Neural progenitor cell (in vitro differentiated cells): ENCODE measurements at regions not wholly inside any gene's neighbourhood (a gene's known extent, or its start where the extent isn't known, plus 50 kb on each side); places are given as distances from the start of the nearest gene placed in this dataset.

Experiments
- DNase-seq: peaks from one replicate; pipeline ENCODE4 v3.0.0-alpha.2; 2016; ENCODE audit warnings: low spot score
- H2AFZ ChIP-seq: fragments of 200-600 bp; sonication (generic); replicated peaks from 2 replicates; pipeline ENCODE4 v1.6.1; 2016; ENCODE audit warnings: antibody characterized with exemption
- H3F3A ChIP-seq: fragments of 200-600 bp; sonication (generic); 2 replicates; pipeline ENCODE4 v1.6.1; 2016; ENCODE audit warnings: antibody characterized with exemption, low read depth
- H3K27ac ChIP-seq: fragments of 200-600 bp; sonication (generic); 2 replicates; pipeline ENCODE4 v1.5.1; 2016; ENCODE audit warnings: mild to moderate bottlenecking
- H3K27me3 ChIP-seq: fragments of 200-600 bp; sonication (generic); 2 replicates; pipeline ENCODE4 v1.6.1; 2016; ENCODE audit warnings: mild to moderate bottlenecking, moderate library complexity
- H3K36me3 ChIP-seq: fragments of 200-600 bp; sonication (generic); 2 replicates; pipeline ENCODE4 v1.5.1; 2016
- H3K4me1 ChIP-seq: fragments of 200-600 bp; sonication (generic); 2 replicates; pipeline ENCODE4 v1.6.1; 2016; ENCODE audit warnings: mixed run types
- H3K4me2 ChIP-seq: fragments of 200-600 bp; sonication (generic); 2 replicates; pipeline ENCODE4 v1.6.1; 2016
- H3K4me3 ChIP-seq: fragments of 200-600 bp; sonication (generic); 2 replicates; pipeline ENCODE4 v1.5.1; 2016
- H3K79me2 ChIP-seq: fragments of 200-600 bp; sonication (generic); 2 replicates; pipeline ENCODE4 v1.6.1; 2016; ENCODE audit warnings: low read depth
- H3K9ac ChIP-seq: fragments of 200-600 bp; sonication (generic); 2 replicates; pipeline ENCODE4 v1.6.1; 2016
- H3K9me3 ChIP-seq: fragments of 200-600 bp; sonication (generic); 2 replicates; pipeline ENCODE4 v1.5.1; 2016; ENCODE audit warnings: low read depth
- H4K20me1 ChIP-seq: fragments of 200-600 bp; sonication (generic); 2 replicates; pipeline ENCODE4 v1.6.1; 2016; ENCODE audit warnings: low read depth
- H3K27ac Mint-ChIP-seq: 3 replicates; pipeline ENCODE4 v1.8.0; 2021; ENCODE audit warnings: mixed read lengths
- H3K27me3 Mint-ChIP-seq: 2 replicates; pipeline ENCODE4 v1.8.0; 2022; ENCODE audit warnings: low read depth, mild to moderate bottlenecking, inconsistent platforms, moderate library complexity, mixed read lengths; ENCODE audit not compliant: insufficient read depth
- H3K36me3 Mint-ChIP-seq: 3 replicates; pipeline ENCODE4 v1.8.0; 2021; ENCODE audit warnings: mixed read lengths
- H3K4me1 Mint-ChIP-seq: 3 replicates; pipeline ENCODE4 v1.8.0; 2021; ENCODE audit warnings: mixed read lengths
- H3K4me3 Mint-ChIP-seq: 3 replicates; pipeline ENCODE4 v1.8.0; 2021; ENCODE audit warnings: mild to moderate bottlenecking, moderate library complexity, mixed read lengths
- H3K9me3 Mint-ChIP-seq: 3 replicates; pipeline ENCODE4 v1.8.0; 2020; ENCODE audit warnings: mixed read lengths
- CTCF ChIP-seq: fragments of 200-600 bp; sonication (generic); IDR thresholded peaks from 2 replicates; pipeline ENCODE4 v1.5.1; 2017; ENCODE audit warnings: antibody characterized with exemption, mild to moderate bottlenecking
- EZH2 ChIP-seq: fragments of 200-600 bp; sonication (generic); IDR thresholded peaks from 2 replicates; pipeline ENCODE4 v1.6.1; 2017; ENCODE audit warnings: antibody characterized with exemption, mild to moderate bottlenecking, moderate library complexity
- EZH2phosphoT487 ChIP-seq: fragments of 200-600 bp; sonication (generic); IDR thresholded peaks from 2 replicates; pipeline ENCODE4 v1.6.1; 2017; ENCODE audit warnings: antibody characterized with exemption

- H3K36me3 ChIP-seq = no peaks in the 10 kb centered on the region
- no peak overlapping the region for H3K27ac ChIP-seq
- H3K4me1 ChIP-seq = no peaks in the 10 kb centered on the region
- Mint-ChIP-seq H3K27me3 (no peaks in the 10 kb centered on the region), H3K9me3 (peaks cover 3% of the 10 kb centered on the region), H3K36me3 (no peaks in the 10 kb centered on the region), H3K4me1 (peaks cover 4% of the 10 kb centered on the region), H3K27ac (no peak overlapping the region), H3K4me3 (no peak overlapping the region)
- H2AFZ ChIP-seq = no peak overlapping the region
- no peak overlapping the region for H3K9ac ChIP-seq
- H3K4me3 ChIP-seq = no peak overlapping the region
- H3K27me3 ChIP-seq = no peaks in the 10 kb centered on the region
- DNase-seq = no peak
- H3K9me3 ChIP-seq = no peaks in the 10 kb centered on the region
- no peak overlapping the region for H3K4me2 ChIP-seq
- H4K20me1 ChIP-seq = no peaks in the 10 kb centered on the region
- H3F3A ChIP-seq = no peaks in the 10 kb centered on the region
- TF ChIP-seq CTCF (no peak), EZH2 (no peak), EZH2phosphoT487 (no peak)
- no peaks in the 10 kb centered on the region for H3K79me2 ChIP-seq
These were observed 95.5 kb upstream of the BET1 start for GRCh38 chr7:94099679-94100078.

GRCh38 chr7:94100723-94101345 is 96.7 kb upstream of the BET1 start:
- no peak overlapping the region for H3K4me2 ChIP-seq
- H3K27me3 ChIP-seq = no peaks in the 10 kb centered on the region
- Mint-ChIP-seq H3K36me3 (no peaks in the 10 kb centered on the region), H3K27ac (no peak overlapping the region), H3K9me3 (peaks cover 3% of the 10 kb centered on the region), H3K4me1 (peaks cover 4% of the 10 kb centered on the region), H3K4me3 (no peak overlapping the region), H3K27me3 (no peaks in the 10 kb centered on the region)
- H2AFZ ChIP-seq = no peak overlapping the region
- no peaks in the 10 kb centered on the region for H3K4me1 ChIP-seq
- no peak overlapping the region for H3K9ac ChIP-seq
- no peaks in the 10 kb centered on the region for H3K36me3 ChIP-seq
- no peak for DNase-seq
- no peak overlapping the region for H3K4me3 ChIP-seq
- H4K20me1 ChIP-seq = no peaks in the 10 kb centered on the region
- no peak overlapping the region for H3K27ac ChIP-seq
- no peaks in the 10 kb centered on the region for H3F3A ChIP-seq
- no peaks in the 10 kb centered on the region for H3K79me2 ChIP-seq
- no peaks in the 10 kb centered on the region for H3K9me3 ChIP-seq
- TF ChIP-seq CTCF (no peak), EZH2phosphoT487 (no peak), EZH2 (no peak)

- Histone ChIP-seq H3K9ac (no peak overlapping the region), H3F3A (no peaks in the 10 kb centered on the region), H3K4me2 (no peak overlapping the region), H3K27ac (no peak overlapping the region), H3K79me2 (no peaks in the 10 kb centered on the region), H3K27me3 (no peaks in the 10 kb centered on the region), H2AFZ (no peak overlapping the region), H4K20me1 (no peaks in the 10 kb centered on the region), H3K9me3 (no peaks in the 10 kb centered on the region), H3K4me3 (no peak overlapping the region), H3K4me1 (no peaks in the 10 kb centered on the region), H3K36me3 (no peaks in the 10 kb centered on the region)
- no peak for DNase-seq
- no peaks in the 10 kb centered on the region for H3K4me1 Mint-ChIP-seq
- H3K27ac Mint-ChIP-seq = no peak overlapping the region
- H3K27me3 Mint-ChIP-seq = no peaks in the 10 kb centered on the region
- no peaks in the 10 kb centered on the region for H3K36me3 Mint-ChIP-seq
- TF ChIP-seq CTCF (no peak), EZH2phosphoT487 (no peak), EZH2 (no peak)
- peaks cover 3% of the 10 kb centered on the region for H3K9me3 Mint-ChIP-seq
- no peak overlapping the region for H3K4me3 Mint-ChIP-seq
These were observed 100.1 kb upstream of the BET1 start for GRCh38 chr7:94104301-94104700.
